T47D (cell line): ENCODE measurements at regions not wholly inside any gene's neighbourhood (a gene's known extent, or its start where the extent isn't known, plus 50 kb on each side); places are given as distances from the start of the nearest gene placed in this dataset.

Experiments used
- DNase-seq, 2 experiments: peaks; one replicate each; pipeline versions ENCODE4 v3.0.0 to v3.0.0-alpha.2; 2011 to 2012; ENCODE audit warnings: low read depth in 1 of 2, low spot score in 1 of 2
- JUND ChIP-seq: IDR thresholded peaks from 2 replicates; pipeline ENCODE4 v1.6.1; 2012; ENCODE audit warnings: low read depth
- in situ Hi-C: cut with HindIII; loops from 2 replicates; pipeline ENCODE4 v1.10.0; 2016; ENCODE audit warnings: low sequenced_read_pairs, low pct_unique_long_range_greater_than_20kb

GRCh38 chr11:103618528-103618927, 417.9 kb upstream of the DDI1 start:
- TF ChIP-seq JUND = no peak
- in situ Hi-C loops = no loop called here
- no peak for DNase-seq

- TF ChIP-seq JUND = no peak
- DNase-seq = peak; percentile 16 to 65
- in situ Hi-C loops = no loop called here
Observed at GRCh38 chr11:103619480-103619879, 417.0 kb upstream of the DDI1 start.

- TF ChIP-seq JUND = no peak
- no peak for DNase-seq
- in situ Hi-C loops = no loop called here
Observed at GRCh38 chr11:103619938-103620337, 416.5 kb upstream of the DDI1 start.

- in situ Hi-C loops = no loop called here
- TF ChIP-seq JUND = no peak
- DNase-seq = no peak
Observed at GRCh38 chr11:103622296-103622695, 414.1 kb upstream of the DDI1 start.

- TF ChIP-seq JUND = no peak
- in situ Hi-C loops = no loop called here
- DNase-seq = no peak
Observed at GRCh38 chr11:103623933-103624332, 412.5 kb upstream of the DDI1 start.

GRCh38 chr11:103624708-103625623, 411.5 kb upstream of the DDI1 start:
- no peak for DNase-seq
- no peak for TF ChIP-seq JUND
- in situ Hi-C loops = no loop called here

- no peak for DNase-seq
- in situ Hi-C loops = no loop called here
Observed at GRCh38 chr11:103625624-103625965, 410.8 kb upstream of the DDI1 start.

GRCh38 chr11:103628121-103628520, 408.3 kb upstream of the DDI1 start:
- no peak for TF ChIP-seq JUND
- in situ Hi-C loops = no loop called here
- no peak for DNase-seq

More at GRCh38 chr11:103625624-103625965, 410.8 kb upstream of the DDI1 start:
- TF ChIP-seq JUND = no peak

- TF ChIP-seq JUND = no peak
- no peak for DNase-seq
- in situ Hi-C loops = no loop called here
Observed at GRCh38 chr11:103631841-103632240, 404.6 kb upstream of the DDI1 start.

GRCh38 chr11:103633068-103633788, 403.2 kb upstream of the DDI1 start:
- in situ Hi-C loops = no loop called here
- DNase-seq = no peak
- no peak for TF ChIP-seq JUND

- no peak for TF ChIP-seq JUND
- DNase-seq = no peak
- in situ Hi-C loops = no loop called here
Observed at GRCh38 chr11:103633819-103634590, 402.4 kb upstream of the DDI1 start.

GRCh38 chr11:103636232-103636631, 400.2 kb upstream of the DDI1 start:
- no peak for TF ChIP-seq JUND
- no peak for DNase-seq
- in situ Hi-C loops = no loop called here

- in situ Hi-C loops = no loop called here
- DNase-seq = no peak
- no peak for TF ChIP-seq JUND
Observed at GRCh38 chr11:103637295-103637694, 399.1 kb upstream of the DDI1 start.
